HG03342 (cell line): ENCODE measurements at regions not wholly inside any gene's neighbourhood (a gene's known extent, or its start where the extent isn't known, plus 50 kb on each side); places are given as distances from the start of the nearest gene placed in this dataset.
"Not testable (repeated sequence)": the region's sequence is repeated elsewhere in the genome, so short reads cannot be mapped to it uniquely, and the experiment has no call there.

Source experiments
- ATAC-seq: cut with Tn5 transposase; IDR thresholded peaks from one replicate; pipeline ENCODE4 v1.9.1; 2021; ENCODE audit warnings: mild to moderate bottlenecking, moderate library complexity; ENCODE audit not compliant: unreplicated experiment

GRCh38 chr3:163730684-163731083 lies 1347.6 kb downstream of the SI start:
- ATAC-seq, result no peak

GRCh38 chr3:163726125-163726524 lies 1352.2 kb downstream of the SI start:
- no peak for ATAC-seq

GRCh38 chr3:163722405-163722804 lies 1355.9 kb downstream of the SI start:
- no peak for ATAC-seq

GRCh38 chr3:163721596-163721995 lies 1356.7 kb downstream of the SI start:
- ATAC-seq, result no peak

GRCh38 chr3:163717377-163717776 lies 1360.9 kb downstream of the SI start:
- ATAC-seq, result no peak

- ATAC-seq, result no peak
Measured at GRCh38 chr3:163708428-163708827, 1369.9 kb downstream of the SI start.

GRCh38 chr3:163707659-163708058 lies 1370.6 kb downstream of the SI start:
- ATAC-seq, result no peak

- not testable (repeated sequence) for ATAC-seq
Measured at GRCh38 chr3:163698221-163698620, 1380.1 kb downstream of the SI start.

- no peak for ATAC-seq
Measured at GRCh38 chr3:163692494-163692893, 1385.8 kb downstream of the SI start.

- no peak for ATAC-seq
Measured at GRCh38 chr3:163684651-163685050, 1393.6 kb downstream of the SI start.

GRCh38 chr3:163672954-163673353 lies 1405.3 kb downstream of the SI start:
- no peak for ATAC-seq

- no peak for ATAC-seq
Measured at GRCh38 chr3:163671201-163671600, 1407.1 kb downstream of the SI start.

- no peak for ATAC-seq
Measured at GRCh38 chr3:163664466-163664865, 1413.8 kb downstream of the SI start.

GRCh38 chr3:163657088-163657487 lies 1421.2 kb downstream of the SI start:
- ATAC-seq, result no peak

- ATAC-seq, result no peak
Measured at GRCh38 chr3:163655021-163655420, 1423.3 kb downstream of the SI start.

- ATAC-seq, result no peak
Measured at GRCh38 chr3:163644172-163644571, 1434.1 kb downstream of the SI start.

GRCh38 chr3:163632722-163633121 lies 1445.6 kb downstream of the SI start:
- ATAC-seq, result no peak

- ATAC-seq, result no peak
Measured at GRCh38 chr3:163626753-163627152, 1451.5 kb downstream of the SI start.

GRCh38 chr3:163622384-163622783 lies 1455.9 kb downstream of the SI start:
- ATAC-seq, result no peak

GRCh38 chr3:163614886-163615285 lies 1463.4 kb downstream of the SI start:
- no peak for ATAC-seq

GRCh38 chr3:163605915-163606314 lies 1472.4 kb downstream of the SI start:
- no peak for ATAC-seq

- no peak for ATAC-seq
Measured at GRCh38 chr3:163601426-163601825, 1476.9 kb downstream of the SI start.

- ATAC-seq, result no peak
Measured at GRCh38 chr3:163587342-163587741, 1491.0 kb downstream of the SI start.

- ATAC-seq, result no peak
Measured at GRCh38 chr3:163582967-163583366, 1495.3 kb downstream of the SI start.
